HS-27A (cell line): ENCODE measurements at regions not wholly inside any gene's neighbourhood (a gene's known extent, or its start where the extent isn't known, plus 50 kb on each side); places are given as distances from the start of the nearest gene placed in this dataset.

Experiments used
- DNase-seq: peaks from one replicate; pipeline ENCODE4 v3.0.0-alpha.2; 2012; ENCODE audit warnings: low read depth, missing footprints

GRCh38 chr3:116929505-116930222, 220.1 kb downstream of the TUSC7 start:
- DNase-seq, result no peak

DNA sequence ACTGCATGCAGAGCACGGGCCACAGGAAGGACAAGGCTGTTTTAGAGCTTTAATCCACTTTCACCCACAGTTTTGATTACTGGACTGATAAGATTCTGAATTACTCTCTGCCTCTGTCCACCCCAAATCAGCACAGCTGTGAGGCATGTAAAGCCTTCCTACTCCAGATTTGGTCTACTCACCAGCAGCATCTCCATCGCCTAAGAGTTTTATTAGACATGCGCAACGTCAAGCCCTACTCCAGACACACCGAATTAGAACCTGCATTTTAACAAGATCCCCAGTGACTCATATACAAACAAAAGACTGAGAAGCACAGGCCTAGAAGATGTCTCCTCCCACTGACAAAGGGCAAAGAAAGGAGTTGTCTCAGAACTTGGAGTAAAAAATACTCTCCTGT, 221.2 kb downstream of the TUSC7 start:
- DNase-seq, result no peak

DNA sequence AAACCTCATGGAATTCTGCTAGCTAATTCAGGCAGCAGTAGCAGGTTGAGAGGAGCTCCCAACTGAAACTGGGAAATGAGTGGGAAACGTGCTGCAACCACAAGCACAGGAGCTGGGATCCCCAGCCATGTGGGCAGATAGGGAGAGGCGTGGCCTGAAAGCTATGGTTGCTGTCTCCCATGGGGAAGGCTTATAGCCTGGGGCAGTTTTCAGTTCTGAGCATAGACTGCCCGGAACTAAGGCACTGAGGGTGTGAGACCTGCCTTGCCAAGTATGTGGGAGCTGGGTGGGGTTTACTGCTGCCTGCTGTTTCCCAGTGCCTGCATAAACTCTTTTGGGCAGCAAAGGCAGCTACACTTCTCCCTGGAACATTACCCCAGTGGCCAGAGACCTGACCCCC, 229.5 kb downstream of the TUSC7 start:
- DNase-seq, result no peak

- DNase-seq, result no peak
Measured at GRCh38 chr3:116939550-116939949, 230.0 kb downstream of the TUSC7 start.

GRCh38 chr3:116940719-116941118, 231.1 kb downstream of the TUSC7 start:
- no peak for DNase-seq

DNA sequence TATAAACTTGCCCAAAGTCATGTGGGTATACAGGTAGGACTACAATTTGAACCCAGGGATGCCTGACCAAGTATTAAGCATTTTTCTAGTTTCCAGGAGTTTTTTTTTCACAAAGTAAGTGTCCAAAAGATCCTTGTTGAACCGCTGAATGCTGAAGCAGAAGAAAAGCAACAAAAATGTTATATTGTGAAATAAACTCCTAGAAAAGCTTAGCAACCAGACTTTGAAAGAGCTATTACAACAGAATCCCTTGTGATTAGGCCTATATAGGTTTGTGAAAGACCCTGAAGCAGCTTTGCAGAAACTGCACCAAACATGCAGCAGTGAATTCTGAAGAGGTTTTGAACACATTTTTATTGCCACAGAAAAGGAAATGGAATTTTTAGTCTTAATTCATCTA, 236.8 kb downstream of the TUSC7 start:
- DNase-seq, result no peak

GRCh38 chr3:116947148-116947547, 237.6 kb downstream of the TUSC7 start:
- no peak for DNase-seq

DNA sequence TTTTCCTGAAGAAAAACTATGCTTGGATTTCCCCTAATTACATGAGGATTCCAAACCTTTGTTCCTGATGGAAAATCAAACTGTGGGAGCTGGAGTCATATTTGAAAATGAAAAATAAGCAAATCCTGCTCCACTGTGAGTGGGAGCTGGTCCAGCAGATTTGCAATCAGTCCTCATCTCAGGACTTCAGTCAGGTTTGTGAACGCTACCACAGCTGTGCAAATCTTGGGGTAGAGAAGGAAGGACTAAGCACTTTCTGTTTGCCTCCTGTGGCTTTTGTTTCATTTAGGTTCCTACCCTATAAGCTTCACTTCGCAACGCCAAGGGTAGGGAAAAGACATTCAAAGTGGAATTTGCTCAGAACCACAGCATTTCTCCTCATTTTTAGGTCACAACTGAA, 238.2 kb downstream of the TUSC7 start:
- no peak for DNase-seq

DNA sequence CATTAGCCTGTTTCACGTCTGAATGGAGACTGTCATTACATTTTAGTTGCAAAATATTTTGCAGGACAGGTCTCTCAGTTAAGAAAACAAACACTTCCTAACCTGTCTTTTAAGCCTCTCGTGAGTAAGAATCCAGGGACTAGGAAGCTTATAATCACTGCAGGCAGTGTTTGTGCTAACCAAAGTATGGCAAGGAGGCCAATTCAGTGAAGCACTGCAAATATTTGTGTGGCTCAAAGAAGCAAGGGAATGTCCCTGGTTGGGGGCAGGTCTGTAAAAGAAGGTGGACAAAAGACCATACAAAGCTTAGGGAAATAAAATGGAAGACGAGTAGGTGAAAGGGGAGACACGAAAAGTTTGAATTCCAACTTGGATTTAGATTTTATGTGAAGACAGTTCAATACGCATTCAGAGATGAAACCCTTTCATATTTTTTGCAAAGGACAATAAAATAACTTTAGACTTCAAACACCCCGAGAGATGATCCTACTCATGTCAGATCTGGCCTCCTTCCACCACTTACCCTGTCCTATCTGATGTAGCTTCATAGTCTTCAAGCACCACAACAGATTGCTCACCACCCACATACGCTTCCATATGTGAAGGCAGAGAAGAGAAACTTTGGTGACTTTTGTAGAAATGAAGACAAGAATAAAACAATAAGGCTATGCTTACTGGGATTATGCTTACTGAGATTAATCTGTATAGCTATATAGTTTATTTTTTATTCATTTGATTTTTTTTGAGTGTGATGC, 240.9 kb downstream of the TUSC7 start:
- no peak for DNase-seq

GRCh38 chr3:116951610-116952009, 242.0 kb downstream of the TUSC7 start:
- DNase-seq, result no peak

DNA sequence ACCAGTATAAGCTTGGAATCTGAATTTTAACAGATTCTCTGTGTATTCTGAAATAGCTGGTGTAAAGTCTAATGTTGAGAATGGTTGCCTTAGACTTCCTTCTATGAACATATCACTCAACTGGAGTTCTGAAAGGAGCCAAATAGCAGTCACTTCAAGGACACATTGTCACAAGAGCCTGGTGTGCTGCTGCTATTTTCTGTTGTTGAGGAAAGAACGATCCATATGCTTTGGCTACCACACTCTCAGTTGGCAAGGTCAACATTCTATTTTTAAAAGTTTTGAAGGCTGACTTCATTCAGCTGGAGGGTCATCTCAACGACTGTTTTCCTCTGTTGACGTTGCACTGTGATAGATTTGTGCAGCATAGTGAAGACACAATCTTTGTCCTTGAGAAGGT, 248.7 kb downstream of the TUSC7 start:
- no peak for DNase-seq

DNA sequence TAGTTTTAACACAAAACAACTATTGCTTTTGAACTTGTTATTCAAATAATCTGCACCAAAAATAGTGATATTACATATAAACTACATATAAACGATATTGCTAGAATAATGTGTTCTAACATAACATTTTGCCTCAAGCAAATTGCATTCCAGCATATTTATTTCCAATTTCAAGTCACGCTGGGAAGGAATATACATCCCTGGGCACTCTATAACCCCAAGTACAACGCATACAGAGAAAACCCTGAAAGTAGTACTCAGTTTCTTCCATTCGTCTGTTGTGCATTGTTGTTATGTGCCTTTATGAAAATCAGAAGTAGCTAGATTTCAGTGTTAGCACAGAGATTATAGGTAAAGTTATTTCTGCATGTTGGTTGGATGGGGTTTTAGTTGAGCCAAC, 251.5 kb downstream of the TUSC7 start:
- DNase-seq, result no peak

- no peak for DNase-seq
Measured at GRCh38 chr3:116963802-116964201, 254.2 kb downstream of the TUSC7 start.

DNA sequence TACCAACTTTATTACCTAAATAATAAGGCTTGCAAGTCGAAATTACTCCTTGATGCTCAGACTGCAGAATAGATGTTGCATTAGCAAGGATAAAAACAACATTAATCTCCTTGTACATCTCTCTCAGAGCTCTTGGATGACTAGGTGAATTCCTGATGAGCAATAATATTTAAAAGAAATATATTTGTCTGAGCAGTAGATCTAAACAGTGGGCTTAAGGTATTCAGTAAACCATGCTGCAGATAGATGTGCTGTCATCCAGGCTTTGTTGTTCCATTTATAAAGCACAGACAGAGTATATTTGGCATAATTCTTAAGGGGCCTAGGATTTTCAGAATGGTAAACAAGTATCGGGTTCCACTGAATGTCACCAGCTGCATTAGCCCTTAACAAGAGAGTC, 257.1 kb downstream of the TUSC7 start:
- DNase-seq, result no peak

- no peak for DNase-seq
Measured at GRCh38 chr3:116969135-116969534, 259.6 kb downstream of the TUSC7 start.

- no peak for DNase-seq
Measured at GRCh38 chr3:116969646-116970045, 260.1 kb downstream of the TUSC7 start.

DNA sequence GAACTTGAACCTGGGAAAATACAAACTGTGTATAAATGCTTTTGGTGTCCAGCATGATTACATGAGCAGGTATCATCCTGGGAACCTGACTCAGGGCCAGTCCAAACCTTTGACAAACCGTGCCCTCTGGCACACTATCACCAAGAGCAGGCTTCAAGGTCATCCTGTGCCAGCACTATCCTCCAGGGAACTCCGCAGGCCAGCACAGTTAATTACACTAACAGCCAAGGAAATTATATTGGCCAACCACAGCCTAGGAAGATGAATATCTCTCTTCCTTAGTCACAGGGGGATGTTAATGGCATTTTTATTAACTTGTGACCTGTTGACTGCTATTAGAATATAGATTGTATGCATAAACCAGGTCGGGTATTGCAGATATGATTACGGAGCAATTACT, 262.0 kb downstream of the TUSC7 start:
- no peak for DNase-seq

GRCh38 chr3:116974702-116975101, 265.1 kb downstream of the TUSC7 start:
- DNase-seq, result no peak

GRCh38 chr3:116977441-116977840, 267.9 kb downstream of the TUSC7 start:
- DNase-seq, result no peak

GRCh38 chr3:116980099-116980498, 270.5 kb downstream of the TUSC7 start:
- no peak for DNase-seq

DNA sequence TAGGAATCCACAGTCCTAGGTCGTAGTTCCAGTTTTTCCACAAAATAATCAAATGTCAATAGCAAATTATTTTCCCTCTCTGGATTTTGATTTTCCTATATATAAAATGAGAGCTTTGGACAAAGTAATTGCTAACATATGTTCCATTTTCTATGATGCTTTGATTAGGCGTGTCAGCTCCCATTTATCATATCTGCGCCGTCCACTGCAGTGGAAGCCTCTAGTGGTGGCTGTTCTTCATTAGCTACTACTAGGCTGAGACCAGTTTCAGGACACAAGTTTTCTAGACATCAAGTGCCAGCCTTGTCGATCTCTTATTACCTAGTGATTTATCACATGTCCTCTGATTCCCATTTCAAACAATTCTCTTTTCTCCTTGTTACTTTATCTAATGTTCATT, 271.5 kb downstream of the TUSC7 start:
- no peak for DNase-seq

DNA sequence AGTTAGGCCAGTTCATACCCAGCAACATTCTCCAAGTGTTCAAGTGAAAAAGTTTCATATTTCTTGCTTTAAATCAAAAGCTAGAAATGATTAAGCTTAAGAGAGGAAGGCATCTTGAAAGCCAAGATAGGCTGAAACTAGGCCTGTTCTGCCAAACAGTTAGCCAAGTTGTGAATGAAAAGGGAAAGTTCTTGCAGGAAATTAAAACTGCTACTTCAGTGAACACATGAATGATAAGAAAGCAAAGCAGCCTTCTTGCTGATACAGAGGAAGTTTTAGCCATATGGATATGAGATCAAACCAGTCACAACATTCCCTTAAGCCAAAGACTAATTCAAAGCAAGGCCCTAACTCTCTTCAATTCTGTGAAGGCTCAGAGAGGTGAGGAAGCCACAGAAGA, 274.7 kb downstream of the TUSC7 start:
- DNase-seq, result no peak

GRCh38 chr3:116994351-116994879, 284.8 kb downstream of the TUSC7 start:
- no peak for DNase-seq

DNA sequence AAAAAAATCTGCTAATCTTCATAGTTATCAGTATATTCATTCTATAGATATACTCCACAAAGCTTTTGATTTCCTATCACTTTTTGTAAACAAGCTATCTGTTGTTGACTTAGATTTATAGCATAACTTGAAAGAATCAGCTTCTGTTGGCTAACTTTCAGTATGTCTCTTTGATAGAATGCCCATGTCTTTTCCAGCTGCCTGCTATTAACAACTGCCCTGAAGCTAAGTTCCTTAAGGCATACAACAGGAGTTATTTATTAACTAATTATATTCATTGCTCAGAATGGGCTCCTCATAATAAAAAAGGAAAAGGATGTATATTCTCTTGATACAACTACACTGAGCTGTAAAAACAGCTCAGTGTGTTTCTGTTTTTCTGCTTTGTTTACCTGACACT, 293.9 kb downstream of the TUSC7 start:
- DNase-seq, result no peak
